Peyer's patch (tissue), 4 donors: ENCODE measurements at regions not wholly inside any gene's neighbourhood (a gene's known extent, or its start where the extent isn't known, plus 50 kb on each side); places are given as distances from the start of the nearest gene placed in this dataset.

Experiments used
- DNase-seq, 3 donors: peaks; one replicate each; pipeline ENCODE4 v3.0.0-alpha.2; 2017 to 2019
- H3K27ac ChIP-seq, 4 donors: fragments of 200-600 bp; sonication (generic); one replicate each; pipeline ENCODE4 v1.5.1; 2016 to 2019
- H3K27me3 ChIP-seq, 2 donors: fragments of 200-600 bp; sonication (generic); one replicate each; pipeline ENCODE4 v1.5.1; 2019
- H3K36me3 ChIP-seq, 3 donors: fragments of 200-600 bp; sonication (generic); one replicate each; pipeline ENCODE4 v1.5.1; 2016 to 2019
- H3K4me1 ChIP-seq, 4 donors: fragments of 200-600 bp; sonication (generic); one replicate each; pipeline ENCODE4 v1.5.1; 2016 to 2019
- H3K4me3 ChIP-seq, 4 donors: fragments of 200-600 bp; sonication (generic); 1 replicate in 3 of 4; 2 replicates in 1 of 4; pipeline ENCODE4 v1.5.1; 2016 to 2019; ENCODE audit warnings: mild to moderate bottlenecking in 1 of 4
- H3K9me3 ChIP-seq, 4 donors: fragments of 200-600 bp; sonication (generic); one replicate each; pipeline ENCODE4 v1.5.1; 2016 to 2019; ENCODE audit warnings: mild to moderate bottlenecking in 1 of 4
- CTCF ChIP-seq, 6 experiments: fragments of 450-650 bp in 4 of 6; fragments of 200-600 bp in 2 of 6; sonication (generic) in 1 of 6; IDR thresholded peaks; one replicate each; pipeline ENCODE4 v1.5.1; 2017 to 2019; ENCODE audit warnings: antibody characterized with exemption in 6 of 6, mild to moderate bottlenecking in 3 of 6, moderate library complexity in 1 of 6
- POLR2A ChIP-seq, 2 donors: fragments of 450-650 bp; IDR thresholded peaks; one replicate each; pipeline ENCODE4 v1.5.1; 2017; ENCODE audit warnings: antibody characterized with exemption in 2 of 2, mild to moderate bottlenecking in 2 of 2, moderate library complexity in 2 of 2

- Histone ChIP-seq H3K27ac (no peak overlapping the region), H3K36me3 (no peaks in the 10 kb centered on the region), H3K9me3 (no peaks in the 10 kb centered on the region), H3K4me1 (peaks cover 0 to 19% (median 10%) of the 10 kb centered on the region in 4 donors), H3K4me3 (no peak overlapping the region), H3K27me3 (no peaks in the 10 kb centered on the region)
- no peak for TF ChIP-seq CTCF (IDR thresholded peaks at IDR 0.05)
- TF ChIP-seq POLR2A (IDR thresholded peaks at IDR 0.05), result no peak
- DNase-seq, result no peak
Measured at GRCh38 chr7:47719675-47720074, 137.8 kb upstream of the TNS3 start.

GRCh38 chr7:47715631-47716068, 133.7 kb upstream of the TNS3 start:
- Histone ChIP-seq H3K27ac (peak overlapping the region in 1 of 4 donors; percentile 49), H3K4me3 (no peak overlapping the region), H3K36me3 (no peaks in the 10 kb centered on the region), H3K9me3 (no peaks in the 10 kb centered on the region), H3K4me1 (peaks cover 0 to 6% (median 4%) of the 10 kb centered on the region in 4 donors), H3K27me3 (no peaks in the 10 kb centered on the region)
- TF ChIP-seq CTCF (IDR thresholded peaks at IDR 0.05) (no peak), POLR2A (IDR thresholded peaks at IDR 0.05) (no peak)
- no peak for DNase-seq

- DNase-seq, result peak in 1 of 3 donors; percentile 37
- Histone ChIP-seq H3K4me1 (peaks cover 0 to 2% (median 0%) of the 10 kb centered on the region in 4 donors), H3K4me3 (no peak overlapping the region), H3K9me3 (no peaks in the 10 kb centered on the region), H3K36me3 (no peaks in the 10 kb centered on the region), H3K27me3 (no peaks in the 10 kb centered on the region), H3K27ac (peak overlapping the region in 1 of 4 donors; percentile 49)
- TF ChIP-seq POLR2A (IDR thresholded peaks at IDR 0.05) (no peak), CTCF (IDR thresholded peaks at IDR 0.05) (no peak)
Measured at GRCh38 chr7:47714669-47715607, 133.0 kb upstream of the TNS3 start.

GRCh38 chr7:47713595-47713994, 131.7 kb upstream of the TNS3 start:
- no peak for DNase-seq
- no peak for TF ChIP-seq CTCF (IDR thresholded peaks at IDR 0.05)
- TF ChIP-seq POLR2A (IDR thresholded peaks at IDR 0.05), result no peak
- no peaks in the 10 kb centered on the region for H3K9me3 ChIP-seq
- no peaks in the 10 kb centered on the region for H3K36me3 ChIP-seq
- H3K4me3 ChIP-seq, result no peak overlapping the region
- no peaks in the 10 kb centered on the region for H3K27me3 ChIP-seq
- H3K4me1 ChIP-seq, result peaks cover 0 to 5% (median 0%) of the 10 kb centered on the region in 4 donors
- no peak overlapping the region for H3K27ac ChIP-seq

DNA sequence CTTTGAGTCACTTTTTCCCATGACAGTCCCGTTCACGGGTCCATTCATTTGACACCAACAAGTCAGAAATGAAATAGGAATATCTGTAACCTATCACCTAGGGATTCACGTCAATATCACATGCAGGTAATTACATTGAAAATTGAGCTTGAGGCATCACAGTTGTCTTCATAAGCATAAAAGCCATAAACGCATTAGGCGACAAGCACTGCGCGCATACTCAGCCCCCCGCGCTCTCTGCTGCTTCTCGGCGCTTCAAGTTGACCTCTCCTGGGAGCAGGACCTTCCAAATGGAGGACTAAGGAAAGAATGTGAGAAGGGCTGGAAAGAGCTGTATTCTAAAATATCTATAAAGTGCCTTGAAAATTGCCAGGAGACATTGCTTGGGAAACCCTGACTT, 130.5 kb upstream of the TNS3 start:
- H3K4me3 ChIP-seq, result no peak overlapping the region
- H3K36me3 ChIP-seq, result no peaks in the 10 kb centered on the region
- peaks cover 0 to 5% (median 0%) of the 10 kb centered on the region in 4 donors for H3K4me1 ChIP-seq
- no peaks in the 10 kb centered on the region for H3K9me3 ChIP-seq
- TF ChIP-seq CTCF (IDR thresholded peaks at IDR 0.05), result no peak
- TF ChIP-seq POLR2A (IDR thresholded peaks at IDR 0.05), result no peak
- no peak overlapping the region for H3K27ac ChIP-seq
- DNase-seq, result no peak
- no peaks in the 10 kb centered on the region for H3K27me3 ChIP-seq
